T-cell (primary cell): ENCODE measurements at regions not wholly inside any gene's neighbourhood (a gene's known extent, or its start where the extent isn't known, plus 50 kb on each side); places are given as distances from the start of the nearest gene placed in this dataset.

Source experiments
- ATAC-seq, 4 experiments: fragments of 200-7000 bp in 3 of 4; fragments of 150-1000 bp in 1 of 4; cut with Tn5 transposase; replicated peaks in 1 of 4; 1 replicate in 3 of 4; 2 replicates in 1 of 4; pipeline ENCODE4 v1.10.0; 2021; ENCODE audit warnings: moderate library complexity in 3 of 4, mild to moderate bottlenecking in 2 of 4, moderate number of reproducible peaks in 1 of 4
- CTCF ChIA-PET, 2 donors: fragments of 300-600 bp; sonication (Branson Sonifier 250); formaldehyde crosslinking; loops; one replicate each; lab custom pipeline; 2022; ENCODE audit warnings: antibody characterized with exemption in 2 of 2; lab: Charles Lee
- POLR2A ChIA-PET, 2 donors: fragments of 300-600 bp; sonication (Branson Sonifier 250); formaldehyde crosslinking; loops; one replicate each; lab custom pipeline; 2022; ENCODE audit warnings: antibody characterized with exemption in 2 of 2; lab: Charles Lee
- DNase-seq, 35 experiments: peaks; one replicate each; pipeline versions ENCODE4 v3.0.0 to v3.0.0-alpha.2; 2013 to 2023
- H3K27ac ChIP-seq: one replicate; pipeline ENCODE4 v1.5.1; 2013; ENCODE audit warnings: low read length
- H3K27me3 ChIP-seq, 2 experiments: replicated peaks in 1 of 2; 1 replicate in 1 of 2; 2 replicates in 1 of 2; pipeline versions ENCODE4 v1.6.1 to v1.7.0; 2013; ENCODE audit warnings: low read length in 1 of 2, mixed read lengths in 1 of 2; ENCODE audit not compliant: control insufficient read depth in 2 of 2, insufficient read depth in 2 of 2; ENCODE audit errors: extremely low read depth in 1 of 2
- H3K36me3 ChIP-seq, 2 donors: 1 replicate in 1 of 2; 2 replicates in 1 of 2; pipeline versions ENCODE4 v1.6.1 to v1.7.0; 2013; ENCODE audit warnings: low read length in 1 of 2; ENCODE audit not compliant: control insufficient read depth in 2 of 2, insufficient read depth in 1 of 2; ENCODE audit errors: extremely low read depth in 1 of 2
- H3K4me1 ChIP-seq, 2 experiments: 1 replicate in 1 of 2; 2 replicates in 1 of 2; pipeline versions ENCODE4 v1.6.1 to v1.7.0; 2013; ENCODE audit warnings: low read length in 2 of 2, mixed read lengths in 1 of 2; ENCODE audit not compliant: insufficient read depth in 2 of 2, control insufficient read depth in 1 of 2; ENCODE audit errors: extremely low read depth in 1 of 2
- H3K4me3 ChIP-seq, 2 donors: 1 replicate in 1 of 2; 2 replicates in 1 of 2; pipeline versions ENCODE4 v1.5.1 to v1.7.0; 2013; ENCODE audit warnings: mild to moderate bottlenecking in 2 of 2, low read length in 1 of 2, moderate library complexity in 1 of 2; ENCODE audit not compliant: control insufficient read depth in 1 of 2; ENCODE audit errors: extremely low read depth in 1 of 2
- H3K9me3 ChIP-seq: 2 replicates; pipeline ENCODE4 v1.7.0; 2013
- H3K27ac Mint-ChIP-seq, 2 donors: one replicate each; pipeline ENCODE4 v1.8.0; 2020 to 2021; ENCODE audit warnings: mild to moderate bottlenecking in 2 of 2, mixed read lengths in 2 of 2
- H3K27me3 Mint-ChIP-seq, 2 donors: one replicate each; pipeline ENCODE4 v1.8.0; 2021 to 2022; ENCODE audit warnings: mixed read lengths in 2 of 2
- H3K36me3 Mint-ChIP-seq: one replicate; pipeline ENCODE4 v1.8.0; 2021; ENCODE audit warnings: mixed read lengths
- H3K4me1 Mint-ChIP-seq, 3 donors: one replicate each; pipeline ENCODE4 v1.8.0; 2020 to 2022; ENCODE audit warnings: mixed read lengths in 3 of 3, mild to moderate bottlenecking in 1 of 3
- H3K4me3 Mint-ChIP-seq, 3 donors: one replicate each; pipeline ENCODE4 v1.8.0; 2020 to 2022; ENCODE audit warnings: mild to moderate bottlenecking in 3 of 3, mixed read lengths in 3 of 3, moderate library complexity in 3 of 3
- H3K9me3 Mint-ChIP-seq, 3 donors: one replicate each; pipeline ENCODE4 v1.8.0; 2020 to 2022; ENCODE audit warnings: mixed read lengths in 3 of 3
- WGBS: methylation state at CpG from one replicate; pipeline ENCODE4 v1.1.5; 2013; ENCODE audit warnings: missing lambda C conversion rate; ENCODE audit not compliant: insufficient coverage; 5-methylcytosine and 5-hydroxymethylcytosine counted together

DNA sequence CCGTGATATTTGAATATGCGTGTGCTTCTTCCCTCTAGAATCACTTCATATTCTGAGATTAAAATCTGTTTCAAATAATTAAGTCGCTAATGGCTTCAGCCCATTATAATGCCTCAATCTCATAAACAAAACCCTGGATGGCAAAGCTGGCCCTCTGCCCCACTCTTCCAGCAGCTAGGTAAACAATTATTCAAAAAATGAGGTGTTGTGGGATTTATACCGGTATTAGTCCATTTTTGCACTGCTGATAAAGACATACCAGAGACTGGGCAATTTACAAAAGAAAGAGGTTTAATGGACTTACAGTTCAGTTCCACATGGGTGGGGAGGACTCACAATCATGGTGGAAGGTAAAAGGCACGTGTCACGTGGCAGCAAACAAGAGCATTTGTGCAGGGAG lies 510.4 kb upstream of the ADGRL2 start:
- Mint-ChIP-seq H3K27ac (no peak overlapping the region), H3K4me1 (no peaks in the 10 kb centered on the region), H3K36me3 (no peaks in the 10 kb centered on the region), H3K4me3 (no peak overlapping the region), H3K27me3 (no peaks in the 10 kb centered on the region), H3K9me3 (peaks cover 4 to 16% (median 7%) of the 10 kb centered on the region in 3 donors)
- Histone ChIP-seq H3K9me3 (no peaks in the 10 kb centered on the region), H3K27me3 (no peaks in the 10 kb centered on the region), H3K36me3 (no peaks in the 10 kb centered on the region), H3K4me3 (no peak overlapping the region), H3K27ac (no peak overlapping the region), H3K4me1 (no peaks in the 10 kb centered on the region)
- DNase-seq (no peak), ATAC-seq (no peak)
- no CpG with 5 or more reads among the region's 6 CpGs for WGBS
- POLR2A ChIA-PET: no interaction called here
- CTCF ChIA-PET: no interaction called here

DNA sequence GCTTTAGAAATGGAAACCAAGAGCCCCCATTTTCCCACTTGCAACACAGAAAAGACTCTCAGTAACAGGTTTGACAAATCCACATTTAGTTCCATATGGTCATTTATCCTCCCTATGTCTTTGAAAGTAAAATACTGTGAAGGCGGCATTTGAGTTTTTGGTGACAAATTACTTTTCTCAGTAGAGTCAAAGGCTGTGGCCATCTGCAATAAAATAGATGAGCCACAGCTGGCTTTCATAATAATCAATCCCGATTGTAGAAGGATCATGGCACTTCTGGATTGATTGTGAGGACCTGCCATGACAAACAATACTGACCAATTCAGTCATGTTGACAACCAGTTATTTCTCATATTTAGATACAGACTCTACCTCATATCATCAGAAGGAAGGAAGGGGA lies 512.0 kb upstream of the ADGRL2 start:
- H3K9me3 Mint-ChIP-seq: peaks cover 4 to 16% (median 8%) of the 10 kb centered on the region in 3 donors
- CTCF ChIA-PET: no interaction called here
- Histone ChIP-seq H3K27ac (no peak overlapping the region), H3K4me3 (no peak overlapping the region), H3K27me3 (no peaks in the 10 kb centered on the region), H3K4me1 (no peaks in the 10 kb centered on the region), H3K9me3 (no peaks in the 10 kb centered on the region), H3K36me3 (no peaks in the 10 kb centered on the region)
- no peak for DNase-seq
- no peaks in the 10 kb centered on the region for H3K27me3 Mint-ChIP-seq
- no peak overlapping the region for H3K27ac Mint-ChIP-seq
- no peak for ATAC-seq
- WGBS: 93% methylated on average over 2 of the region's 2 CpGs
- POLR2A ChIA-PET: no interaction called here
- no peak overlapping the region for H3K4me3 Mint-ChIP-seq
- no peaks in the 10 kb centered on the region for H3K36me3 Mint-ChIP-seq
- H3K4me1 Mint-ChIP-seq: no peaks in the 10 kb centered on the region

DNA sequence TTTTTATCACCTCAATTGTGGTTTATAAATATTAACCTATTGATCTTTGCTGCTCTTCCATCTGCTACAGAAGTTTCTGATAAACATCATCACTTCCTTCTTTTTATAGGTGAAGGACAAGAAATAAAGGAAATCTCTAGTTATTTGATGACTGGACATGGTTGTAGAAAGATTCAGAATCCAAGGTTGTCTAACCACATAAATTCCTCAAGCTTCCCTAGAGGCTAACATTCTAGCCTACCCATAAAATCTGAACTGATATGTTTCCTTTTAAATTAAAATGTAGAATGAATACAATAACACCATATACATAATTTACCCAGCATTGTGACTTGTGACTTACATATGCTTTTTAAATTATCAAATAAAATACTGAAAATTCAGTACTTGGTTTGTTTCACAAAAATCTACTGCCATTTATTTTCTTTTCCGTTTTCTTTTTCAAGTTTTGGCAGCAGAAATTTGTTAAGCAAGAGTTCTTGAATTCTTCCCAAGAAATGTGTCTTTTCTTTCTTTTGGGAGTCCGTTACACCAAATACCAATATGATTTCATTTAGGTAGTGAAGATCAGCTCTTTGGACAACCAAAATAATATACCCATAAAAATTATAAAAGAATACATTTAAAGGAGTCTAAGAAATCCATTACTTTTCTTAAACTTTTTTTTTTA lies 513.2 kb upstream of the ADGRL2 start:
- H3K4me1 Mint-ChIP-seq: no peaks in the 10 kb centered on the region
- no peaks in the 10 kb centered on the region for H3K27me3 ChIP-seq
- no peak for DNase-seq
- POLR2A ChIA-PET: no interaction called here
- H3K36me3 Mint-ChIP-seq: no peaks in the 10 kb centered on the region
- H3K4me3 ChIP-seq: no peak overlapping the region
- H3K4me3 Mint-ChIP-seq: no peak overlapping the region
- H3K9me3 ChIP-seq: no peaks in the 10 kb centered on the region
- H3K9me3 Mint-ChIP-seq: peaks cover 4 to 16% (median 8%) of the 10 kb centered on the region in 3 donors
- no peaks in the 10 kb centered on the region for H3K36me3 ChIP-seq
- CTCF ChIA-PET: no interaction called here
- no CpG with 5 or more reads among the region's 2 CpGs for whole genome bisulfite sequencing
- no peaks in the 10 kb centered on the region for H3K4me1 ChIP-seq
- no peak overlapping the region for H3K27ac Mint-ChIP-seq
- ATAC-seq: no peak
- no peak overlapping the region for H3K27ac ChIP-seq
- H3K27me3 Mint-ChIP-seq: no peaks in the 10 kb centered on the region

DNA sequence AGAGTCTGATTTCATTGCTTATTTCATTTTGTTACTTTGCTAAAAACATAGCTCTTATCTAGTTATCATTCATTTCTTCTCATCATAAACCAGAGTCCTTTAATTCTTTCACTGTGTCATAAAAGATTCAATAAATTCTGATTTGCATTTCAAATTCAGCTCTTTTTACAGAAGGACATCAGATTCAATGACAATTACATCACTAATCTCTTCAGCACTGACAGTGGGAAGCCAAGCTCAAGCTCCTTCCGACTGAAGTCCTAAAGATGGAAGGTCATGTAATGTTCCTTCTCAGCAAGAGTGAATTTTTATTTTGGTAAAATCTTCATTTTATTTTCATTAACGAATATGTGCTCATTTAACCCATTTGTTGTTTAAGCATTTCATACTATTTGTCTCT lies 530.7 kb upstream of the ADGRL2 start:
- DNase-seq: no peak
- Mint-ChIP-seq H3K4me1 (no peaks in the 10 kb centered on the region), H3K27me3 (no peaks in the 10 kb centered on the region), H3K9me3 (peaks cover 0 to 7% (median 0%) of the 10 kb centered on the region in 3 donors), H3K4me3 (no peak overlapping the region), H3K36me3 (no peaks in the 10 kb centered on the region), H3K27ac (no peak overlapping the region)
- H3K9me3 ChIP-seq: no peaks in the 10 kb centered on the region
- no peak overlapping the region for H3K27ac ChIP-seq
- no peaks in the 10 kb centered on the region for H3K27me3 ChIP-seq
- H3K4me1 ChIP-seq: no peaks in the 10 kb centered on the region
- ChIA-PET POLR2A (no interaction called here), CTCF (no interaction called here)
- ATAC-seq: no peak
- H3K4me3 ChIP-seq: no peak overlapping the region
- no peaks in the 10 kb centered on the region for H3K36me3 ChIP-seq
- WGBS: no CpG with 5 or more reads among the region's 2 CpGs

DNA sequence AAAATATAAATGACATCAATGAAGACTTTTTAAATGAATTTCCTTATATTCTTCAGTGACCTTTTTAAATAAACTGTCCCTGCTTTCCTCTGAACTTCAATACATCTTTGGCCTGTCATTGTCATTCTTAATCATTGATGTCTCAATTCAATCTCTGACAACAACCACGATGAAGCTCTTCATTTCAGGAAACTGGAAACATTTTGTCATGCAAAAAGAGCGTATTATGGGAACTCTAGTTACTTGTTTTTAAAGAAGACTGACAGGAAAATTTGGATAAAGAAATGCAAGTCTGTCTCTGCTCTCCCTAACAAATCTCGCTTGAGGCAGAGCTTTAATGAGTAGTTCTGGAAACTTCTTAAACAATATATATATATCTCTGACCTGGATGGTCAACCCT lies 535.8 kb upstream of the ADGRL2 start:
- no peaks in the 10 kb centered on the region for H3K36me3 Mint-ChIP-seq
- H3K27me3 Mint-ChIP-seq: no peaks in the 10 kb centered on the region

DNA sequence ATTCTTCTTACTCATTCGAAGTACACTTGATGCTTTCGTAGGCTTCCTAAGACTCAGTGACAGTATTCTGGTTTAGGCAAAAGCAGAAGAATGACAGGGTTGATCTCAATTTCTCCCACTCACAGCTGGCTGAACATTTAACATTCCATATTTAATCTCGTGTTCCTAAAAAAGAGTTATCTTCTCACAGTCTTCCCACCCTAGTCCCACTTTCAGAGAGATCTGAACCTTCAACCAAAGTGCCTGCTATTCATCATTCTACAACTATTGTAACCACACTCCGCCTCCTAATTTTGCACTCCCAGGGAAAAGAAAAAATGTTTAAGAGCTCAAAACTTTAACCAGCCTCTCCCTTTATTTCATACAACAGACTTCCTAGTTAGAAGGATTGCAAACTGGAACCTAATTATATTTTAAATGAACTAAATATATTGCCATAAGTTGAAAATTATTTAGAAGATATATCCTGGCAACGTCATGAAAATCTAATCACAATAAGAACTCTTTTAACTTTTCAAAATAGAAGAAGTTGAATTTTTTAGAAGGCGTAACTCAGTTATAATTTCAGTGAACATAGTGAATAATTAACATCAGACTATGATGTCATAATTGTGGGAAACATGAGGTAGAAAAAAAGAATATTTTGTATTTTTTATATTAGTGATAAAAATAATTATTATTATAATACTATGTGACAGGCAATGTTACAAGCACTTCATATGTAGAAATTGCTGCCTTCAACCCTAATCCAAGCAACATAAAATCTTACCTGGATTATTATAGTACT lies 540.9 kb upstream of the ADGRL2 start:
- H3K27ac ChIP-seq: no peak overlapping the region
- Mint-ChIP-seq H3K27ac (no peak overlapping the region), H3K36me3 (no peaks in the 10 kb centered on the region), H3K27me3 (no peaks in the 10 kb centered on the region), H3K4me3 (no peak overlapping the region), H3K4me1 (no peaks in the 10 kb centered on the region), H3K9me3 (peaks cover 3 to 8% (median 4%) of the 10 kb centered on the region in 3 donors)
- ATAC-seq (no peak), DNase-seq (no peak)
- H3K4me1 ChIP-seq: no peaks in the 10 kb centered on the region
- H3K4me3 ChIP-seq: no peak overlapping the region
- ChIA-PET POLR2A (no interaction called here), CTCF (no interaction called here)
- H3K9me3 ChIP-seq: no peaks in the 10 kb centered on the region
- H3K27me3 ChIP-seq: no peaks in the 10 kb centered on the region
- 83% methylated on average over 1 of the region's 6 CpGs for WGBS
- H3K36me3 ChIP-seq: no peaks in the 10 kb centered on the region

More for the DNA sequence above, 535.8 kb upstream of the ADGRL2 start:
- no peak for DNase-seq
- Mint-ChIP-seq H3K27ac (no peak overlapping the region), H3K4me3 (no peak overlapping the region), H3K9me3 (peaks cover 0 to 6% (median 3%) of the 10 kb centered on the region in 3 donors), H3K4me1 (no peaks in the 10 kb centered on the region)
- no CpG with 5 or more reads among the region's 3 CpGs for WGBS
- no peaks in the 10 kb centered on the region for H3K4me1 ChIP-seq
- no peak for ATAC-seq
- H3K27ac ChIP-seq: no peak overlapping the region
- no peaks in the 10 kb centered on the region for H3K27me3 ChIP-seq
- ChIA-PET POLR2A (no interaction called here), CTCF (no interaction called here)
- no peak overlapping the region for H3K4me3 ChIP-seq
- no peaks in the 10 kb centered on the region for H3K9me3 ChIP-seq
- H3K36me3 ChIP-seq: no peaks in the 10 kb centered on the region
